Ishikawa (cell line): ENCODE measurements at regions not wholly inside any gene's neighbourhood (a gene's known extent, or its start where the extent isn't known, plus 50 kb on each side); places are given as distances from the start of the nearest gene placed in this dataset.

Experiments
- CEBPB ChIP-seq: IDR thresholded peaks from 2 replicates; pipeline ENCODE4 v1.6.1; 2012
- CREB1 ChIP-seq: IDR thresholded peaks from 2 replicates; pipeline ENCODE4 v1.6.1; 2012; ENCODE audit warnings: low read depth
- EGR1 ChIP-seq: IDR thresholded peaks from 2 replicates; pipeline ENCODE4 v1.6.1; 2012
- EP300 ChIP-seq: IDR thresholded peaks from 2 replicates; pipeline ENCODE4 v1.6.1; 2012; ENCODE audit warnings: borderline replicate concordance
- FOXM1 ChIP-seq: IDR thresholded peaks from 2 replicates; pipeline ENCODE4 v1.6.1; 2012; ENCODE audit warnings: low read depth, borderline replicate concordance
- MAX ChIP-seq: IDR thresholded peaks from 2 replicates; pipeline ENCODE4 v1.6.1; 2012
- NFIC ChIP-seq: IDR thresholded peaks from 2 replicates; pipeline ENCODE4 v1.6.1; 2012
- RAD21 ChIP-seq: IDR thresholded peaks from 2 replicates; pipeline ENCODE4 v1.6.1; 2012; ENCODE audit warnings: low read depth
- REST ChIP-seq: IDR thresholded peaks from 2 replicates; pipeline ENCODE4 v1.6.1; 2012; ENCODE audit warnings: low read depth, mild to moderate bottlenecking
- TAF1 ChIP-seq: IDR thresholded peaks from 2 replicates; pipeline ENCODE4 v1.6.1; 2012; ENCODE audit warnings: low read depth, mild to moderate bottlenecking
- TCF12 ChIP-seq: IDR thresholded peaks from 2 replicates; pipeline ENCODE4 v1.6.1; 2012; ENCODE audit warnings: low read depth
- TEAD4 ChIP-seq: IDR thresholded peaks from 2 replicates; pipeline ENCODE4 v1.6.1; 2012
- USF1 ChIP-seq: IDR thresholded peaks from 2 replicates; pipeline ENCODE4 v1.6.1; 2012
- YY1 ChIP-seq: IDR thresholded peaks from 2 replicates; pipeline ENCODE4 v1.6.1; 2012; ENCODE audit warnings: low read depth
- ZBTB7A ChIP-seq: IDR thresholded peaks from 2 replicates; pipeline ENCODE4 v1.6.1; 2012; ENCODE audit warnings: low read depth

DNA sequence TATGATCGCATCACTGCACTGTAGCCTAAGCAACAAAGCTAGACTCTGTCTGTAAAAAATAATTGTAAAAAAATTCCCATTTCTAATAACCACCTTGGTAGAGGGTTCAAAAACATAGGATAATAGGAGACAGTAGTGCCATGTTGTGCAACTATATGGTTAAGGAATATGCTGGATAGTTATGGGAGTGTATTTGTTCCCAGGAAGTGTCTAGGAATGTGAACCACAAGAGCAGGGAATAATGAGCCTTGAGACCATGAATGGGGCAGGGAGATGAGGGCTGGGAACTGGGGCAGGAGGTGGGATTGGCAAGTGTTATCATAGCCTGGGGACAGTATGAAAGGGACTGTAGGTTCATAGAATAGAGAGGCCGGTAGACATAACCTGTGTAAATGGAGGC is 50.4 kb downstream of the RUSC2 start:
- TF ChIP-seq YY1, result no peak
- TF ChIP-seq FOXM1, result no peak
- no peak for TF ChIP-seq MAX
- TF ChIP-seq ZBTB7A, result no peak
- no peak for TF ChIP-seq RAD21

- TF ChIP-seq USF1, result no peak
- no peak for TF ChIP-seq NFIC
- TF ChIP-seq CEBPB, result no peak
- no peak for TF ChIP-seq REST
- no peak for TF ChIP-seq RAD21
- no peak for TF ChIP-seq FOXM1
- TF ChIP-seq YY1, result no peak
- no peak for TF ChIP-seq MAX
- TF ChIP-seq TCF12, result no peak
- no peak for TF ChIP-seq ZBTB7A
- TF ChIP-seq EP300, result no peak
- no peak for TF ChIP-seq TEAD4
- TF ChIP-seq TAF1, result no peak
- TF ChIP-seq CREB1, result no peak
- TF ChIP-seq EGR1, result no peak
These were observed 56.9 kb downstream of the RUSC2 start for GRCh38 chr9:35546853-35547252.

DNA sequence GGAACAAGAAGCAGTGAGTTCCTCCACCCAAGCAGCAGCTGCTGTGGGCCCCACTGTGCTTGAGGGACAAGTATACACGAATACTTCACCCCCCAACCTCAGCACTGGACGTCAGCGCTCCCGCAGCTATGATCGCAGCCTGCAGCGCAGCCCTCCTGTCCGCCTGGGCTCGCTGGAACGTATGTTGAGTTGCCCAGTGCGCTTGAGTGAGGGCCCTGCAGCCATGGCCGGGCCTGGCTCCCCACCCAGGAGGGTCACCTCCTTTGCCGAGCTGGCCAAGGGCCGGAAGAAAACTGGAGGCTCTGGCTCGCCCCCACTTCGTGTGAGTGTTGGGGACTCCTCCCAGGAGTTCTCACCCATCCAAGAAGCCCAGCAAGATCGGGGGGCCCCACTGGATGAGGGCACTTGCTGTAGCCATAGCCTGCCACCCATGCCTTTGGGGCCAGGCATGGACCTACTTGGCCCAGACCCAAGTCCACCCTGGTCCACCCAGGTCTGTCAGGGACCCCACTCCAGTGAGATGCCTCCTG is 57.1 kb upstream of the TESK1 start:
- TF ChIP-seq RAD21, result no peak
- no peak for TF ChIP-seq YY1
- TF ChIP-seq NFIC, result no peak
- no peak for TF ChIP-seq CEBPB
- no peak for TF ChIP-seq REST
- no peak for TF ChIP-seq MAX
- no peak for TF ChIP-seq USF1
- TF ChIP-seq CREB1, result no peak
- TF ChIP-seq TAF1, result no peak; the same call in 1 of the 2 replicates
- no peak for TF ChIP-seq EP300
- TF ChIP-seq TEAD4, result no peak
- TF ChIP-seq FOXM1, result no peak
- no peak for TF ChIP-seq TCF12
- TF ChIP-seq EGR1, result no peak

GRCh38 chr9:35548571-35548970 is 56.5 kb upstream of the TESK1 start:
- no peak for TF ChIP-seq CREB1

GRCh38 chr9:35549441-35549840 is 55.6 kb upstream of the TESK1 start:
- TF ChIP-seq CEBPB (no peak), MAX (no peak), RAD21 (no peak), EP300 (no peak), USF1 (no peak), TCF12 (no peak), FOXM1 (no peak), TEAD4 (no peak), CREB1 (no peak), TAF1 (no peak), YY1 (no peak), ZBTB7A (no peak), NFIC (no peak), EGR1 (no peak), REST (no peak)
